ENCODE measurements at regions not wholly inside any gene's neighbourhood (a gene's known extent, or its start where the extent isn't known, plus 50 kb on each side); places are given as distances from the start of the nearest gene placed in this dataset.

DNA sequence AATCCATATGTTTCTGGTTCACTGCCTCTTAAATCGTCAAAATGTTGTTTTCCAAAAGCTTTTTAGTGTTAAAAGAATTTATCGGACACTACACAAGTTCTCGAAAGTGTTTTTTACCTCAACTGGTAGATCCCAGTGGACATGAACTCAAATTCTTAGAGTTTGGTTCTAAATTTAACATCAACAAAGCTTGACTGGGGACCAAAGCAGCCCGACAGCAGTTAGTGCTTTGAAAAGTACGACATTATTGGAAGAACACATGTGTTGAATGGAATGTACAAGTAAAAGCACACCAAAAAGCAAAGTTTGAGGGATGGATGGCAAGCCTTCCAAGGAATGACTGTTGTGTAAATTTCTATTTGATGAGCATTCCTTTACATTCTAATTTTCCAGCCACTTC is 803.9 kb upstream of the POU3F3 start:
- TF ChIP-seq, protein P1, sequence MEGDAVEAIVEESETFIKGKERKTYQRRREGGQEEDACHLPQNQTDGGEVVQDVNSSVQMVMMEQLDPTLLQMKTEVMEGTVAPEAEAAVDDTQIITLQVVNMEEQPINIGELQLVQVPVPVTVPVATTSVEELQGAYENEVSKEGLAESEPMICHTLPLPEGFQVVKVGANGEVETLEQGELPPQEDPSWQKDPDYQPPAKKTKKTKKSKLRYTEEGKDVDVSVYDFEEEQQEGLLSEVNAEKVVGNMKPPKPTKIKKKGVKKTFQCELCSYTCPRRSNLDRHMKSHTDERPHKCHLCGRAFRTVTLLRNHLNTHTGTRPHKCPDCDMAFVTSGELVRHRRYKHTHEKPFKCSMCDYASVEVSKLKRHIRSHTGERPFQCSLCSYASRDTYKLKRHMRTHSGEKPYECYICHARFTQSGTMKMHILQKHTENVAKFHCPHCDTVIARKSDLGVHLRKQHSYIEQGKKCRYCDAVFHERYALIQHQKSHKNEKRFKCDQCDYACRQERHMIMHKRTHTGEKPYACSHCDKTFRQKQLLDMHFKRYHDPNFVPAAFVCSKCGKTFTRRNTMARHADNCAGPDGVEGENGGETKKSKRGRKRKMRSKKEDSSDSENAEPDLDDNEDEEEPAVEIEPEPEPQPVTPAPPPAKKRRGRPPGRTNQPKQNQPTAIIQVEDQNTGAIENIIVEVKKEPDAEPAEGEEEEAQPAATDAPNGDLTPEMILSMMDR (IDR thresholded peaks at IDR 0.05): no peak
- no peak for TF ChIP-seq POLR2A (IDR thresholded peaks at IDR 0.05)
- no peak for TF ChIP-seq POLR2AphosphoS5 (IDR thresholded peaks at IDR 0.05)
